SH-SY5Y (cell line): ENCODE measurements at regions not wholly inside any gene's neighbourhood (a gene's known extent, or its start where the extent isn't known, plus 50 kb on each side); places are given as distances from the start of the nearest gene placed in this dataset.

Source experiments
- GATA2 ChIP-seq: IDR thresholded peaks from 2 replicates; pipeline ENCODE4 v1.6.1; 2011; ENCODE audit warnings: mild to moderate bottlenecking, low read depth, low read length
- GATA3 ChIP-seq: IDR thresholded peaks from 2 replicates; pipeline ENCODE4 v1.6.1; 2011; ENCODE audit warnings: low read depth, mild to moderate bottlenecking, low read length, moderate library complexity

- TF ChIP-seq GATA3 (no peak), GATA2 (no peak)
Observed at GRCh38 chr5:142446131-142446959, 121.5 kb upstream of the SPRY4 start.
